Keratinocyte (primary cell): ENCODE measurements at regions not wholly inside any gene's neighbourhood (a gene's known extent, or its start where the extent isn't known, plus 50 kb on each side); places are given as distances from the start of the nearest gene placed in this dataset.

Experiments used
- EZH2 ChIP-seq: IDR thresholded peaks from one replicate; pipeline ENCODE4 v1.6.1; 2012; ENCODE audit warnings: inconsistent platforms, mild to moderate bottlenecking, low read length, moderate library complexity
- TF ChIP-seq, protein P1 (sequence below), 3 experiments: IDR thresholded peaks in 1 of 3; conservative IDR thresholded peaks in 1 of 3; optimal IDR thresholded peaks in 1 of 3; 2 replicates in 2 of 3; 3 replicates in 1 of 3; pipeline versions ENCODE3 to v1.5.1; 2011; ENCODE audit warnings: low read length in 3 of 3, mild to moderate bottlenecking in 3 of 3, moderate library complexity in 2 of 3, control low read depth in 1 of 3, inconsistent platforms in 1 of 3; ENCODE audit not compliant: insufficient read depth in 2 of 3; ENCODE audit errors: extremely low read depth in 1 of 3

GRCh38 chr4:122044501-122044900 lies 92.6 kb upstream of the TRPC3 start:
- TF ChIP-seq, protein P1, sequence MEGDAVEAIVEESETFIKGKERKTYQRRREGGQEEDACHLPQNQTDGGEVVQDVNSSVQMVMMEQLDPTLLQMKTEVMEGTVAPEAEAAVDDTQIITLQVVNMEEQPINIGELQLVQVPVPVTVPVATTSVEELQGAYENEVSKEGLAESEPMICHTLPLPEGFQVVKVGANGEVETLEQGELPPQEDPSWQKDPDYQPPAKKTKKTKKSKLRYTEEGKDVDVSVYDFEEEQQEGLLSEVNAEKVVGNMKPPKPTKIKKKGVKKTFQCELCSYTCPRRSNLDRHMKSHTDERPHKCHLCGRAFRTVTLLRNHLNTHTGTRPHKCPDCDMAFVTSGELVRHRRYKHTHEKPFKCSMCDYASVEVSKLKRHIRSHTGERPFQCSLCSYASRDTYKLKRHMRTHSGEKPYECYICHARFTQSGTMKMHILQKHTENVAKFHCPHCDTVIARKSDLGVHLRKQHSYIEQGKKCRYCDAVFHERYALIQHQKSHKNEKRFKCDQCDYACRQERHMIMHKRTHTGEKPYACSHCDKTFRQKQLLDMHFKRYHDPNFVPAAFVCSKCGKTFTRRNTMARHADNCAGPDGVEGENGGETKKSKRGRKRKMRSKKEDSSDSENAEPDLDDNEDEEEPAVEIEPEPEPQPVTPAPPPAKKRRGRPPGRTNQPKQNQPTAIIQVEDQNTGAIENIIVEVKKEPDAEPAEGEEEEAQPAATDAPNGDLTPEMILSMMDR (optimal IDR thresholded peaks at IDR 0.05 in 1 of 3, IDR thresholded peaks at IDR 0.05 in 1 of 3, conservative IDR thresholded peaks at IDR 0.05 in 1 of 3; ENCODE audit: extremely low read depth in 1 of 3, insufficient read depth in 2 of 3, low read length in 3 of 3): no peak
- TF ChIP-seq EZH2: no peak
